ENCODE measurements at regions not wholly inside any gene's neighbourhood (a gene's known extent, or its start where the extent isn't known, plus 50 kb on each side); places are given as distances from the start of the nearest gene placed in this dataset.

DNA sequence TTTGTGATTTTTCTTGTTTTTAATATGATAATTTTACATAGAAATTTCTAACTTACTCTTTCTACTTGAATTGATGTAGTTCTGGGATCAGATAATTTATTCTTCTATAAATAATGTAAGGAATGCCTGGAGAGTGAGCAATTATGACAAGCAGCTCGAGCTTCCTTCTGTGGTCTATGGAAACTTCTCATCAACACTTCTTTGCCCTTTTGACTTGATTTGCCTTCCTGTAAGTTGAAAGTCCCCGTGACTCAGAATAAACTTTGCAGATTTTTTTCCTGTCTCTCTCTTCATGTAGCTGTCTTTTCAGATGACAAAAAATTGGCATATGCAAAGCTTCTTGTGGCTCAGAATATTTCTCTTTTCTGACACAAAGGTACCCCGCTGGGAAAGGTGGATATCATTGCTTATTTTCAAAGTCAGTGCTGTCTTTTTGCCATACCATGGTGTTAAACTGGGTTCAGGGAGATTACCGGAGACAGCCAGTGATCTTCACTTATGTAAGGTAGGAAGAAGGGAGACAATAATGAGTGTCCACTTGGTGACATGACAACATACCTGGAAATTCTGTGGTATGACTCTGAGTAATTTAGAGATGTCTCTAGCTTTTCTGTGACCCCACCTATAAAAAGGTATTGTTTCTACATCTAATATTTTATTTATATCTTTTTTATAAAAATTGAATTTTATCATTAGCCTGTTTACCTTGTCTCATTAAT is 278.6 kb upstream of the GNPDA2 start:
- H3K4me3 ChIP-seq (ENCODE audit: low read depth, low read length), result no peak overlapping the region
- DNase-seq, result no peak
- TF ChIP-seq, protein P1, sequence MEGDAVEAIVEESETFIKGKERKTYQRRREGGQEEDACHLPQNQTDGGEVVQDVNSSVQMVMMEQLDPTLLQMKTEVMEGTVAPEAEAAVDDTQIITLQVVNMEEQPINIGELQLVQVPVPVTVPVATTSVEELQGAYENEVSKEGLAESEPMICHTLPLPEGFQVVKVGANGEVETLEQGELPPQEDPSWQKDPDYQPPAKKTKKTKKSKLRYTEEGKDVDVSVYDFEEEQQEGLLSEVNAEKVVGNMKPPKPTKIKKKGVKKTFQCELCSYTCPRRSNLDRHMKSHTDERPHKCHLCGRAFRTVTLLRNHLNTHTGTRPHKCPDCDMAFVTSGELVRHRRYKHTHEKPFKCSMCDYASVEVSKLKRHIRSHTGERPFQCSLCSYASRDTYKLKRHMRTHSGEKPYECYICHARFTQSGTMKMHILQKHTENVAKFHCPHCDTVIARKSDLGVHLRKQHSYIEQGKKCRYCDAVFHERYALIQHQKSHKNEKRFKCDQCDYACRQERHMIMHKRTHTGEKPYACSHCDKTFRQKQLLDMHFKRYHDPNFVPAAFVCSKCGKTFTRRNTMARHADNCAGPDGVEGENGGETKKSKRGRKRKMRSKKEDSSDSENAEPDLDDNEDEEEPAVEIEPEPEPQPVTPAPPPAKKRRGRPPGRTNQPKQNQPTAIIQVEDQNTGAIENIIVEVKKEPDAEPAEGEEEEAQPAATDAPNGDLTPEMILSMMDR (IDR thresholded peaks at IDR 0.05; ENCODE audit: low read depth, low read length, missing control alignments), result no peak
- no peak overlapping the region for H3K27ac ChIP-seq
- in situ Hi-C loops (cut with HindIII; ENCODE audit: low pct_ligation_motif_present, low sequenced_read_pairs), result no loop called here
- H3K27me3 ChIP-seq (replicated peaks), result no peaks in the 10 kb centered on the region
- no peaks in the 10 kb centered on the region for H3K36me3 ChIP-seq (replicated peaks)

DNA sequence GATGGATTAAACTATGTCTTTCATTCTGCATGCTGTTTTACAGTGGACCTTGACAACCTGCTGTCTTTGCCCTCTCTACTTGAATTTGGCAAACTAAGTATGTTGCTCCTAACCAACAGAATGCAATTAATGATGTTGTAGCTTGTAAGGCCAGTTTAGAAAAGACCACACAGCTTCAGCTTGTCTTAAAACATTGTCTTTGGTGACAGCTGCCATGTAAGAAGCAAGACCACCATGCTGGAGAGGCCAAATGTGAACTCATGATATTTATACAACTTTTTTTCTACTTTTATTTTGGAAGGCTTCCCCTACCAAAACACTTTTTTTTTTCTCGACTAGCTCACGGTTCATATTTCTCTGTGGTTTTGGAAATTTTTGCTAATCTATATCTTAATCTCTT is 278.0 kb upstream of the GNPDA2 start:
- H3K27me3 ChIP-seq (replicated peaks), result no peaks in the 10 kb centered on the region
- no peak overlapping the region for H3K27ac ChIP-seq
- in situ Hi-C loops (cut with HindIII; ENCODE audit: low pct_ligation_motif_present, low sequenced_read_pairs), result no loop called here
- no peak overlapping the region for H3K4me3 ChIP-seq (ENCODE audit: low read depth, low read length)
- no peak for DNase-seq
- TF ChIP-seq, protein P1 (IDR thresholded peaks at IDR 0.05; ENCODE audit: low read depth, low read length, missing control alignments), result no peak
- H3K36me3 ChIP-seq (replicated peaks), result no peaks in the 10 kb centered on the region

DNA sequence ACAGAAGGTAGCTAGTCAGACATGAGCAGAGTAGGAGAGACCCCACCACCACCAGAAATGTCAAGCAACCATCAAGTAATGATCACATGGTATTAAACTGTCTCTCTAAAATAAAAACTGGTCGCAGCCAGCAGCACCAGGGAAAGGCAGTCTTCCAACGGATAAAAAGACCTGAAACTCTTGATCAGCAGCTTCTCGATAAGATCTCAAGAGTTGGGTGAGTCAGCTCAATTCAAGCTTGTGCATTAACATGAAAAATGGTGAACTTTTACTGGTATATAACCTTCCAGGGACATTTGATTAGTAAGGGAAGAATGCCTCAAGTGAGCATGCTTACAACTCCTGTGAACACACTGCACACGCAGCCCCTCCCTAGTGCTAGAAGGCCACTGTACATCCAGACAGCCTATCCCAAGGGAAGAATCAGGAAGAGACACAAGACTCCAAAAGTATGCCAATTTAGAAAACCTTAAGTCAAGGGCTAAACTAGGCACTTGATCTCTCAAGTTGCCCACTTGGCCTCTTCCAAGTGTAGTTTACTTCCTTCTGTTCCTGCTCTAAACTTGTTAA is 270.0 kb upstream of the GNPDA2 start:
- in situ Hi-C loops (cut with HindIII; ENCODE audit: low pct_ligation_motif_present, low sequenced_read_pairs), result no loop called here
- Histone ChIP-seq H3K27ac (no peak overlapping the region), H3K4me3 (ENCODE audit: low read depth, low read length) (no peak overlapping the region), H3K36me3 (replicated peaks) (no peaks in the 10 kb centered on the region), H3K27me3 (replicated peaks) (no peaks in the 10 kb centered on the region)
- TF ChIP-seq, protein P1 (IDR thresholded peaks at IDR 0.05; ENCODE audit: low read depth, low read length, missing control alignments), result no peak
- DNase-seq, result no peak

DNA sequence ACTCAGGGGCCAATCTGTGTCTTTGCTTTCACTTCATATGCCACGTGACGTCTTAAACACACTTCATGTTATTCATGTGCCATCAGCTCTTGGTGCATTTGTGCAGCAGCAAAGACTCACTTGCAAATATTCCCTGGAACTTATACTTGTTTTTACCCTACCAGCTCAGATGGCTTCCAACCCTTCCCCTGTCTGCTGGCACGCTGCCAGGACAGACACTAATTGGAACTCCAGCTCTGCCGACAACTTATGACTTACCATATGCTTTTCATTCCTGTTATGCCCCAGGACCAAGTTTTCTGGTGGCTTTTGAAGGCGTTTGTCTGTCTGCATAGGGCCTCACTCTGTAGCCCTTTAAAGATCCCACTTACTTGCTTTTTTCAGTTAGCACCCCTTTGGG is 261.7 kb upstream of the GNPDA2 start:
- Histone ChIP-seq H3K4me3 (ENCODE audit: low read depth, low read length) (no peak overlapping the region), H3K36me3 (replicated peaks) (no peaks in the 10 kb centered on the region), H3K27me3 (replicated peaks) (no peaks in the 10 kb centered on the region), H3K27ac (no peak overlapping the region)
- in situ Hi-C loops (cut with HindIII; ENCODE audit: low pct_ligation_motif_present, low sequenced_read_pairs), result no loop called here
- DNase-seq, result no peak
- TF ChIP-seq, protein P1 (IDR thresholded peaks at IDR 0.05; ENCODE audit: low read depth, low read length, missing control alignments), result no peak

DNA sequence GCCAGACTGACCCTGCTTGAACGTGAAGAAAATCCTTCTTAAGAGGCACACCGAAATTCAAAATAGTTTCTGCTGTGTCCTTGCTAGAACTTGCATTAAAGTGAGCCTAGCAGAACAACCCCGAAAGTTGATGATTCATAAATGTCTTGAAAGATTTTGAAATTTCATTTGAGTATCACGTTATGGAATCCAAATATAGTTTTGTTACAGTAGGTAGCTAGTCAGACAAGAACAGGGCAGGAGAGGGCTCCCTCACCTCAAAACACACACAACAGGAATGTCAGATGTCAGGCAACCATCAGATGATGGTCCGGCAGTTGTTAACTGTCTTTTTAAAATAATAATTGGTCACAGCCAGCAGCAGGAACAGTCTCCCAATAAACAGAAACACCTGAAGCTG is 259.6 kb upstream of the GNPDA2 start:
- Histone ChIP-seq H3K4me3 (ENCODE audit: low read depth, low read length) (no peak overlapping the region), H3K27ac (no peak overlapping the region), H3K27me3 (replicated peaks) (no peaks in the 10 kb centered on the region), H3K36me3 (replicated peaks) (no peaks in the 10 kb centered on the region)
- in situ Hi-C loops (cut with HindIII; ENCODE audit: low pct_ligation_motif_present, low sequenced_read_pairs), result no loop called here
- TF ChIP-seq, protein P1 (IDR thresholded peaks at IDR 0.05; ENCODE audit: low read depth, low read length, missing control alignments), result no peak
- no peak for DNase-seq

DNA sequence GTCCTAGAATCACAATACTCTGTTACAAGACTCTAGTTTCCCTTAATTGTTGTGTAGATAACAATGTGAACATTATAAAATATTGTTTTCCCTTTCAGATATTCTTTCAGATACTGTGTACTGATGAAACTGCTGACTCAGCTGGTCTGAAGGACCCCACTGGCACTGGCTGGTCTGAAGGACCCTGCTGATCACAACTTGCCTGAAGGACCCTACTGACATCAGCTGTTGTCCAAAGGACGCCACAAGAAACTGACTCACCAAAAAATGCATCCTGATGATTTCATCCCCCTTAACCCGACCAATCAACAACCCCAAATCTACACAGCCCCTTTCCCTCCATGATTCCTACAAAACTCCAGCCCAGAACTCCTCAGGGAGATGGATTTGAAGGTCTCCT is 258.8 kb upstream of the GNPDA2 start:
- H3K27me3 ChIP-seq (replicated peaks), result no peaks in the 10 kb centered on the region
- in situ Hi-C loops (cut with HindIII; ENCODE audit: low pct_ligation_motif_present, low sequenced_read_pairs), result no loop called here
- TF ChIP-seq, protein P1 (IDR thresholded peaks at IDR 0.05; ENCODE audit: low read depth, low read length, missing control alignments), result no peak

More for the DNA sequence above, 258.8 kb upstream of the GNPDA2 start:
- DNase-seq, result no peak
- H3K36me3 ChIP-seq (replicated peaks), result no peaks in the 10 kb centered on the region
- H3K4me3 ChIP-seq (ENCODE audit: low read depth, low read length), result no peak overlapping the region
- H3K27ac ChIP-seq, result no peak overlapping the region

Data from brain microvascular endothelial cell (primary cell).